ENCODE measurements at regions not wholly inside any gene's neighbourhood (a gene's known extent, or its start where the extent isn't known, plus 50 kb on each side); places are given as distances from the start of the nearest gene placed in this dataset.
"Not testable (repeated sequence)": the region's sequence is repeated elsewhere in the genome, so short reads cannot be mapped to it uniquely, and the experiment has no call there.

DNA sequence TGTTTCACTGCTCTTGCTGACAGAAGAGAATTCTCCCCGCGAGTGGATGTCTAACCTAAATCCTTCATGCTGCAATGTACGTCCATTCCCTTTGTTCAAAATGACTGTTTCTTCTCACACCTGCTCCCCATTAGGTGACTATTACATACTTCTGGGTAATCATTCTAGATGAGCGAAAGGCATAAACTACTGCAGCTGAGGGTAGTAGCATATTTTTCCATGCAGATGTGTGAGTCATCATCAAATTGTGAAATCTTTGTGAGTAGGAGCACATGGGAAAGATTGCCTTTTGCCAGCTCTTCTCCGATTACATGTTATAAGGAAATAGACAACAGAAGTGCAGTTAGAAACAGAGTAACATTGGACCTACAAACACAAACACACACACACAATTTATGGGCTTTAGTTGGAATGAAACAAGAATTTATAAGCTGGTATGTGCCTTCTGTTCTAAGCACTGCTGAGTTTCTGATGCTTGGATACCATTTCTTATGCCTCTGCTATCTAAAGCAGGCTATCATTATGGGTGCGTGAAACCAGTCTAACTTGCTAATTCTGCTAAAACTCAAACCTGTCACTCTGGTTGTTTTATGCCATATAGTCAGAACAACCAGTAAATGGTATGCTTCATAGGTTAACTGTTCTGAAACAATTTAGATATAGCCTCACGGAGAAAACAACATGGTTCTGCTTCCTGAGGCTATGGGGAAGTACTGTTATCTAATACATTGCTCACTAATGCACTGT is 346.9 kb upstream of the PSMD7 start:
- DNase-seq: no peak

DNA sequence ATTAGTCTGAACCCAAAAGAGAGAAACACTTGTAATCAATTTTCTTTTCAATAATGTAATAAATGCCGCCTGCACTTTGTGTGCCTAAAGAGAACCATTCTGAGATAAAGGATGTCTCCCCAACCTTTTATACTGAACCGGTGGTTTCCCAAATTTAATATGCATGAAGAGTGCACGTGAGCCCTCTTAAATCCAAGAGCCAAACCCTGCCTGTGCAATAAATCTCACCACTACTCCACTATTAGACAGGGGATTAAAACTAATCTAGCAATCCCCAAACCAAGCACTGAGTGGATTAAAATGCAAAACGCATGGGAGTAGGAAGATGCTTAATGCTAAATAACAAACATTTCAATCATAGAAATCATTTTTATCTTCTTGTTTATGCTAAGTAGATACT is 351.0 kb upstream of the PSMD7 start:
- DNase-seq: no peak

DNA sequence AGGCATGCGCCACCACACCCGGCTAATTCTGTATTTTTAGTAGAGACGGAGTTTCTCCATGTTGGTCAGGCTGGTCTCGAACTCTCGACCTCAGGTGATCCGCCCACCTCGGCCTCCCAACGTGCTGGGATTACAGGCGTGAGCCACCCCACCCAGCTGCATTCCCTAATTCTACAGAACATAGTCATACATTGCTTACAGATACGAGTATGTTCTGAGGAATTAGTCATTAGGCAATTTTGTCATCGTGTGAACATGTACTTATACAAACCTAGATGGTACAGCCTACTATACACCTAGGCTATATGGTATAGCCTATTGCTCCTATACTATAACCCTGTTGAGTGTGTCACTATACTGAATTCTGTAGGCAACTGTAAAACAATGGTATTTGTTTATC is 353.4 kb upstream of the PSMD7 start:
- DNase-seq: not testable (repeated sequence)

DNA sequence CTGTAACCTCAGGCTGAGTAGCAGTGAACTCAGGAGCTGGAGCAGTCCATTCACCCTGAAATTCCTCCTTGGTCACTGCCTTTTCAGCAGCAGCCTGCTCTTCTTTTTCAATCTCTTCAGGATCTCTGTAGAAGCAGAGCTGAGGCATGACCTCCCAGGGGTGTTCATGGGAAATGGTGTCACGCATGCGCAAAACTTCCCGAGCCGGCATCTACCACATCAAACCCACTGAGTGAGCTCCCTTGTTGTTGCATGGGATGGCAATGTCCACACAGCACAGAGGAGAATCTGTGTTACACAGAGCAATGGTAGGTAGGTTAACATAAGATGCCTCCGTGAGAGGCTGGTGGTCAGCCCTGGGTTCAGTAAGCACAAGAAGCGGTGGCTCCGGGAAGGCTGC is 355.8 kb upstream of the PSMD7 start:
- DNase-seq: not testable (repeated sequence)

- DNase-seq: no peak
Observed at GRCh38 chr16:73923951-73924350, 372.7 kb upstream of the PSMD7 start.

DNA sequence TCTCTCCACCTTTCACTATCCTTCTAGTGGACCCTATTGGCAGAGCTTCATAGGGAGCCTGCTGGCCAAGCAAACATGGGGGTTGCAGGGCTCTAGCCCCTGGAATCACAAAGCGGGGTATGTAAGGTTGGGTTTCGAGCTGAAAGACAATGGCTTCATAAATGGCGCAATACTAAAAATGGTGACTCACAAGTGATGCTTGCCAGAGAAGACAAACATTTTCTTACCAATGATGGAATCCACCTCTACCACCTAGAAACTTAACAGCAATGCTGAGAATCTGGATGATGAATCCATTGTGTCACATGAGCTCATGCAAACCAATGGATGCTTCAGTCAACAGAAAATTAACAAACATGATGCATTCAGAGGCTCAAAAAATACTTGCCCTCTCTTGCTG is 375.3 kb upstream of the PSMD7 start:
- no peak for DNase-seq

GRCh38 chr16:73916829-73917594 is 379.6 kb upstream of the PSMD7 start:
- DNase-seq: no peak

DNA sequence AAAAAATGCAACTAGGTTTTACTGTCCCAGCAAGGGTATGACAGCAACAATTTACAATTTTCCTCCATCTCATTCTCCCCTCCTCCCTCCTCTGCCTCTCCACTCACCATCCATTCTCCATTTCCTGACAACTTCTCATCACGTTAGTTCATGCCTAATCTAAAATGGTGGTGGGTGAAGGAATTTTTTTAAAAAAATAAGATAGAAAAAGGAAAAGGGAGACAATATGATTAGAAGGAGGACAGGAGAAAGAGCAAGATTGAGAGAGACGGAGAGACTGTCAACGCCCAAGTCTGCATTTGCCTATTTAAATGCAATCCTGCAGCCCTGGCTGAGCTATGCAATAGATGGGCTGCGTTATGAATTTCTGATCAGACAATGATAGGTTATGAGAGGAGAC is 380.7 kb upstream of the PSMD7 start:
- no peak for DNase-seq

DNA sequence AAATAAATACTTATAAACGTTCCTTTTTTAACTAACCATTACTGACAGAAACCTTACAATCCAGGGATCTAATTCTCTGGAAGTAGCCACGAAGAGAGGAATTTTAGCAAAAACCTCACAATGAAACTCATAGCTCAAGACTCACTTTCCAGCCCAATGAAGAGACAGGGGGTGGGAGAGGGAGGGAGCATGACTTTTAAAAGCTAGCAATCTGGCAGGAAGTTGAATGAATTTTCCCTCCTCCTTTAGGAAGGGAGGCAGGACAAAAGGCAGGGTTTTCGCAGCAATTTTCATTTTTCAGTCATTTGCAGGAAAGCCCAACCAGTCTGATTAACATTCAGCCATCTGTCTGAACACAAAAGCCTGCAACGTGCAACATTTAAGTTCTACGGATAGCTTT is 381.5 kb upstream of the PSMD7 start:
- DNase-seq: no peak

- DNase-seq: no peak
Observed at GRCh38 chr16:73912850-73913249, 383.8 kb upstream of the PSMD7 start.

GRCh38 chr16:73912281-73912680 is 384.3 kb upstream of the PSMD7 start:
- DNase-seq: no peak

DNA sequence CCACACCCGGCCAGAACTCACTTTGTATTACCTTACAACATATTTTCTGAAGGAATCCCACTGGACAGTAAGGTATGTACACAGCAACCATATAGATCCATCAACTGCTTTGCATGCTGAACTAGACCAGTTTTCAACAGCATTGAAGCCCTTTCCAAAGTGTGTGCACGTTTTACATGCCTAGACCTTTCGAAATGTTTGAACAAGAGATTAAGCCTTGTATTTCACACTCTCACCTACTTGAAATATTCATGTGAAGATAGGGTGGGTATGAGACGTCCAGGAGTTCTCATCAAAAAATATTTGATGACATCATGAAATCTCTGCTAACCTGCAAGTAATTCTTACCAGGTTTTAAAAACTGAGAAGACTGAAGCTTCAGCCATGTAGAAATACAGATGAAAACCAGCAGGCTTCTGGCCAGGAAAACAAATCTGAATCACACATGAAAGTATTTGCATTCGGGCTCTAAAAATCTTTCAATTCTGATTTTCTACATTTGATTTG is 387.0 kb upstream of the PSMD7 start:
- no peak for DNase-seq

- DNase-seq: no peak
Observed at GRCh38 chr16:73891129-73891542, 405.5 kb upstream of the PSMD7 start.

DNA sequence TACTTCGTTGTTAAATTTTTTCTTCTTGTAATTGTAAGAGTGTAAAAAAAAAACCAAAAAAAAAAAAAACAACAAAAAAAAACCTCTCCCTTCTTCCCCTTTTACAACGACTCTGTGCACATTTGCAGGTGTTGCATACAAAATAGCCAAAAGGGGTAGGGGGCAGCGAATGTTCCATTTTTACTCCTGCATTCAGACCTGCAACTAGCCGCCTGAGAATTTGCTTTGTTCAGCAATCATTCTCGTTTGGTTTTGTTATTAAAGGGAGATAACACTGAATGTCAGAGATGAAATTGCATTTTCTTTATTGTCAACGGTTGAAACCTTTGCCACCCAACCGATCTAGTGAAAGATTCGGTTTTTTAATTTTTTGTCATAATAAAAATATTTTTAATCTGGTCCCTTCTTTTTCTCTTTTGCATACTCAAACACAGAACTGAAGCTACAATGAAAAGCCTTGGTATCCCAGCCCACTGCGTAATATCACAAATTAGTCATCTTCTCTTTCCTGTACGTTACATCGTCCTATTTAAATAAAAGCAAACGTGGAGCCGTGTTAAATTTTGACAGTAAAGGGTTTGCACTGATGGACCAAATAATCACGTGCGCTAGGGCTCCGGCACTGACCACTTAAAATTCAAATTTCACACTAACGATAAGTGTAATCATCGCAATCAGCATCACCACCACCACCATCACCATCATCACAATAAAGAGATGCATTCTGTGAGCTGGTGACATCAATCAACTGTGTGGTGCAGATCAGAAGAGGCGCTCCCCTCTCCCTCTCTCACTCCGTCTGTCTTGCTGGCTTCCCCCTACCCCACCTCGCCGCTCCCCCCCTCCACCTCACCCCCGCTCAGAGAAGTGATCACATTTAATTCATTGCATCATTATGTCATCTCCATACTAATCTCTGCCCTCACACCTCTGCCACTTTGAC is 406.2 kb upstream of the PSMD7 start:
- no peak for DNase-seq

DNA sequence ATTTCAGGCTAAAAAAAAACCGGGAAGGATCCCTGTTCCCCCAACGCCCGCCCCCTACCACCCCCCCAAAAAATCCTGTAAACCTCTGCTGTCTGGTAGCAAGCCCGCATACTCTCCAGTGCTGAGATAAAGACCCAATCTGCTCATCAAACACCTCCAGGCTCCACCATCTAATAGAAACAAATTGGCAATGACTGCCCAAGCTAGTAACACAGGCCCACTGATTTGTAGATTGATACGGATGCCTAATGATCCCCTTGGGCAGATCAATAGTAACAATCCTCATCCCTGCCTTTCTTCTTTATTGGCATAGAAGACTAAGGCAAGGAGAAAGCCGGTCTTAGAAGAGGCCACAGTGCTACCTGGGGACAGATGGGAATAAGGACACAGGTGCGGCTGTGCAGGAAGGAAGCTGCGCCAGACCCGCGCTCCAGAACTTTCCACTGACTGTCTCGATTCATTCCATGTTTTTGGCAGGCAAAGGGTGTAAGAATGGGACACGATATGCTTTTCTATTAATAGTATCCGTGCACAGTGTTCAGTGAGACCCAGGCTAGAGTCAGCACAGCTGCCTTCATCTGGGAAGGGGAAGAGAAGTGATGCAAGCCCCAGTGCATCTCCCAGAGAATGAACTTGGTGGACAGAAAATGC is 407.6 kb upstream of the PSMD7 start:
- no peak for DNase-seq

- no peak for DNase-seq
Observed at GRCh38 chr16:73887911-73888310, 408.7 kb upstream of the PSMD7 start.

DNA sequence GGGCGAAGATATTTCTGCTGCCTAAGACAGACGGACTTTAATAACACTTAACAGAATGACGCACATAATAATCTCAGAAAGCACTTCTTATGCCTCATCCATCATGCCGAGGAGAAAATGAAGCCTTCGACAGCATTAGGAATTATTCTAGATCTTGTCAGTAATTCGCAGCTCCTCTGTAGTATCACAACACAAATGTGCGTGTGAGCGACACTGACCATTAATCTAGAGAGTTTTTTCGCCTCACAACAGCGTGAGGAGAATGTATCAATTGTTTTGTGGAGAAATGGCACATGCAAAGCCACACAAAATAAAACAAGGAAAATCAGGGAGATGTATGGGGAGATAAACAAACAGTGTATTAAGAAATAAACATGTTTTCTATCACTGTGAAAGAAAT is 410.2 kb upstream of the PSMD7 start:
- DNase-seq: no peak

DNA sequence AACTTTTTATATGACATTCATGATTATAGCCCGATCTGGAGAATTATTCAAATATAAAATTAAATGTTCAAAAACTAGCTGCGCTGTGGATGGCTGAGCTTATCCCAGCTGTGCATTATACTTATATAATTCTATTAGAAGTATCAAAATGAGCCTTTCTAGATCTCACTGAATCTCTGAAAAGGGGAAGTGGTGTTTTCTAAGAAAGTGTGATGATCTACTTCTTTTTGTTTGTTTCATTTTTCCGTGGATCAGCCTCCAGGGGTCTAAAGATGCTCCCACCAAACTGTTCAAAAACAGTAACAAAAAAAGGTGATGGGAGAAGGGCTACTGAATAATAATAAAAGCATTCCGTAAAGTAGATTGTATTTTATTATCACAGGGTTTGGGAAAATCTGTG is 411.3 kb upstream of the PSMD7 start:
- DNase-seq: no peak

DNA sequence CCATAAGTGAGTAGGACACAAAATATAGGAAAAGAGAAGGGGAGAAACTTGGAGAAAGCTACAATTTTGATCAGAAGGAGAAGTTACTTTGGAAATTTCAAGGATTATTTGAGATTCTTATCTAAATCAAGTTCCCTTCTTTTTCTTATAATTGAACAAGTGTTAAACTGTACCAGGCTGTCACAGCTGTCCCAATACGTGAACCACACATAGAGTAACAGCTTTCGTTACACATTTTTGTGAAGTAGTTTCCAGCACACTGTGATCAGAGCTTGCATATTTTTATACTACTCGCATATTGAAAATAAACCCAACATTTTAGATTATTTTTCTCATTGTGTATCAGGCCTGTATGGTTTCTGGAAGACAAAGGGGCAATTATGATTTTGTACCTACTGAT is 412.8 kb upstream of the PSMD7 start:
- no peak for DNase-seq

DNA sequence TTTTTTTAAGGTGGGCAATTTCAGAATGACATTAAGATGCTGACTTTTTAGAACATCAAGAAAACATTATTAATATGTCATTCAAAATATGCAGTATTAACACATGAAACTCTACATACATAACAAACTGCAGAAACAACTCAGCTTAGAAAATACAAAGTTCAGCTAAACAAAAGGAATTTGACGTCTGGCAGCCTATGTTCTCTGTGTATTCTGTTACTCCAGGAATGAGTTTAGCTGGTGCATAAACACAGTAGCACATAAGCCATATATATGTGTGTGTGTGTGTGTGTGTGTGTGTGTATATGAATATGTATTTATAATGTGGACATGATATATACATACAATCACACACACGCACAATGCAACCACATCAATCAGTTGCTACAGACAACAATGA is 413.5 kb upstream of the PSMD7 start:
- no peak for DNase-seq

- DNase-seq: no peak
Observed at GRCh38 chr16:73882651-73883050, 414.0 kb upstream of the PSMD7 start.

DNA sequence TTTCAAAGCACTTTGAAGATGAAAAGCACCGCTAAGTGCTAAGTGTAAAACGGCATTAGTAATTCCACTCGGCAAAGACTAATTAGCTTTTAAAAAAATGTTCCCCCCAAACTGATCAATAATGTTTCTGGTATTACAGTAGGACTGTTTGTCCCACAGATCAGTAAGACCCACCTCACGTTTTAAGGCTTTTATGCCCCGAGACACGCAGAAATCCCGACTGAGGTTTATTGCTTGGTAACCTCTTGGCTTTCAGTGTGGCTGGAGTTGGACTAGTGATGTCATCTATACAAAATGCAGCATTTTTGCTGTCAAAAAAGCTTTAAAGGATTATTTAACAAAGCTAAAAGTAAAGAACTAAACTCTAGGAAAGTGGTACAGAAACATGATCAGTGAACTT is 414.6 kb upstream of the PSMD7 start:
- no peak for DNase-seq

- no peak for DNase-seq
Observed at GRCh38 chr16:73879621-73880020, 417.0 kb upstream of the PSMD7 start.

All from stimulated activated CD8-positive, alpha-beta memory T cell treated with anti-CD3 and anti-CD28 coated beads, Interleukin-4, amount 100 ng/mL, for 48 hours (primary cell).